ENCODE measurements at regions not wholly inside any gene's neighbourhood (a gene's known extent, or its start where the extent isn't known, plus 50 kb on each side); places are given as distances from the start of the nearest gene placed in this dataset.

DNA sequence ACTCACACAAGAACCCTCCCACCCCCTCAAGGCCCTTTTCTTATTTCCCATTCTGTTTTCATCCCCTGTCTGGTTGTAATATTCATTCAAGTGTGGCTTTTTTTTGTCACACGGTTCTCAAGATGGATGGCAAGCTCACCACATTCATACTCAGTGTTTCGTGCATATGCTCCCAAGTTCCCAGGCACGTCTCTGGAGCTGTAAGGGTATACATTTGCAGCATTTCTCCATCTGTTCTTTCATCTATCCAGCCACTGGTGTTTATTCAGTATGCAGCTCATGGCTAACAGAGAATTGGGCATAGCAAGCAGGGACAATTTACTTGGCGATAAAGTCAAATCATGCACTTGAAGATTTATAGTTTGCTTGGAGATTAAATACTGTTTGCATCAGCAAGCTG lies 212.1 kb downstream of the GRIN2B start:
- no peak for FAIRE-seq
- H3K4me3 ChIP-seq (replicated peaks in 1 of 3; ENCODE audit: insufficient read depth in 1 of 3, low read depth in 2 of 3, low read length in 3 of 3): no peak overlapping the region
- DNase-seq (ENCODE audit: low spot score): no peak
- TF ChIP-seq ZSCAN31 (CRISPR knock-in tag; IDR thresholded peaks at IDR 0.05; ENCODE audit: low read depth) (no peak), ZNF160 (CRISPR knock-in tag; IDR thresholded peaks at IDR 0.05) (no peak), ELF1 (CRISPR knock-in tag; IDR thresholded peaks at IDR 0.05) (no peak), HES4 (CRISPR knock-in tag; IDR thresholded peaks at IDR 0.05; ENCODE audit: borderline replicate concordance) (no peak), ZSCAN20 (CRISPR knock-in tag; IDR thresholded peaks at IDR 0.05; ENCODE audit: borderline replicate concordance) (no peak), ZNF841 (CRISPR knock-in tag; IDR thresholded peaks at IDR 0.05; ENCODE audit: borderline replicate concordance) (no peak), KLF15 (CRISPR knock-in tag; IDR thresholded peaks at IDR 0.05; ENCODE audit: borderline replicate concordance) (no peak), ZNF333 (CRISPR knock-in tag; IDR thresholded peaks at IDR 0.05; ENCODE audit: borderline replicate concordance) (no peak), ZNF30 (CRISPR knock-in tag; IDR thresholded peaks at IDR 0.05) (no peak)
- TF ChIP-seq, protein P1, sequence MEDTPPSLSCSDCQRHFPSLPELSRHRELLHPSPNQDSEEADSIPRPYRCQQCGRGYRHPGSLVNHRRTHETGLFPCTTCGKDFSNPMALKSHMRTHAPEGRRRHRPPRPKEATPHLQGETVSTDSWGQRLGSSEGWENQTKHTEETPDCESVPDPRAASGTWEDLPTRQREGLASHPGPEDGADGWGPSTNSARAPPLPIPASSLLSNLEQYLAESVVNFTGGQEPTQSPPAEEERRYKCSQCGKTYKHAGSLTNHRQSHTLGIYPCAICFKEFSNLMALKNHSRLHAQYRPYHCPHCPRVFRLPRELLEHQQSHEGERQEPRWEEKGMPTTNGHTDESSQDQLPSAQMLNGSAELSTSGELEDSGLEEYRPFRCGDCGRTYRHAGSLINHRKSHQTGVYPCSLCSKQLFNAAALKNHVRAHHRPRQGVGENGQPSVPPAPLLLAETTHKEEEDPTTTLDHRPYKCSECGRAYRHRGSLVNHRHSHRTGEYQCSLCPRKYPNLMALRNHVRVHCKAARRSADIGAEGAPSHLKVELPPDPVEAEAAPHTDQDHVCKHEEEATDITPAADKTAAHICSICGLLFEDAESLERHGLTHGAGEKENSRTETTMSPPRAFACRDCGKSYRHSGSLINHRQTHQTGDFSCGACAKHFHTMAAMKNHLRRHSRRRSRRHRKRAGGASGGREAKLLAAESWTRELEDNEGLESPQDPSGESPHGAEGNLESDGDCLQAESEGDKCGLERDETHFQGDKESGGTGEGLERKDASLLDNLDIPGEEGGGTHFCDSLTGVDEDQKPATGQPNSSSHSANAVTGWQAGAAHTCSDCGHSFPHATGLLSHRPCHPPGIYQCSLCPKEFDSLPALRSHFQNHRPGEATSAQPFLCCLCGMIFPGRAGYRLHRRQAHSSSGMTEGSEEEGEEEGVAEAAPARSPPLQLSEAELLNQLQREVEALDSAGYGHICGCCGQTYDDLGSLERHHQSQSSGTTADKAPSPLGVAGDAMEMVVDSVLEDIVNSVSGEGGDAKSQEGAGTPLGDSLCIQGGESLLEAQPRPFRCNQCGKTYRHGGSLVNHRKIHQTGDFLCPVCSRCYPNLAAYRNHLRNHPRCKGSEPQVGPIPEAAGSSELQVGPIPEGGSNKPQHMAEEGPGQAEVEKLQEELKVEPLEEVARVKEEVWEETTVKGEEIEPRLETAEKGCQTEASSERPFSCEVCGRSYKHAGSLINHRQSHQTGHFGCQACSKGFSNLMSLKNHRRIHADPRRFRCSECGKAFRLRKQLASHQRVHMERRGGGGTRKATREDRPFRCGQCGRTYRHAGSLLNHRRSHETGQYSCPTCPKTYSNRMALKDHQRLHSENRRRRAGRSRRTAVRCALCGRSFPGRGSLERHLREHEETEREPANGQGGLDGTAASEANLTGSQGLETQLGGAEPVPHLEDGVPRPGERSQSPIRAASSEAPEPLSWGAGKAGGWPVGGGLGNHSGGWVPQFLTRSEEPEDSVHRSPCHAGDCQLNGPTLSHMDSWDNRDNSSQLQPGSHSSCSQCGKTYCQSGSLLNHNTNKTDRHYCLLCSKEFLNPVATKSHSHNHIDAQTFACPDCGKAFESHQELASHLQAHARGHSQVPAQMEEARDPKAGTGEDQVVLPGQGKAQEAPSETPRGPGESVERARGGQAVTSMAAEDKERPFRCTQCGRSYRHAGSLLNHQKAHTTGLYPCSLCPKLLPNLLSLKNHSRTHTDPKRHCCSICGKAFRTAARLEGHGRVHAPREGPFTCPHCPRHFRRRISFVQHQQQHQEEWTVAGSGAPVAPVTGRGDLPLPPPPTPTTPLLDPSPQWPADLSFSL (CRISPR knock-in tag; IDR thresholded peaks at IDR 0.05): no peak
- TF ChIP-seq, protein P2, sequence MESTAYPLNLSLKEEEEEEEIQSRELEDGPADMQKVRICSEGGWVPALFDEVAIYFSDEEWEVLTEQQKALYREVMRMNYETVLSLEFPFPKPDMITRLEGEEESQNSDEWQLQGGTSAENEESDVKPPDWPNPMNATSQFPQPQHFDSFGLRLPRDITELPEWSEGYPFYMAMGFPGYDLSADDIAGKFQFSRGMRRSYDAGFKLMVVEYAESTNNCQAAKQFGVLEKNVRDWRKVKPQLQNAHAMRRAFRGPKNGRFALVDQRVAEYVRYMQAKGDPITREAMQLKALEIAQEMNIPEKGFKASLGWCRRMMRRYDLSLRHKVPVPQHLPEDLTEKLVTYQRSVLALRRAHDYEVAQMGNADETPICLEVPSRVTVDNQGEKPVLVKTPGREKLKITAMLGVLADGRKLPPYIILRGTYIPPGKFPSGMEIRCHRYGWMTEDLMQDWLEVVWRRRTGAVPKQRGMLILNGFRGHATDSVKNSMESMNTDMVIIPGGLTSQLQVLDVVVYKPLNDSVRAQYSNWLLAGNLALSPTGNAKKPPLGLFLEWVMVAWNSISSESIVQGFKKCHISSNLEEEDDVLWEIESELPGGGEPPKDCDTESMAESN (CRISPR knock-in tag; conservative IDR thresholded peaks at IDR 0.05): no peak
- 24% methylated on average over 4 of the region's 4 CpGs for WGBS (ENCODE audit: low lambda C conversion rate)
- no peaks in the 10 kb centered on the region for H3K4me1 ChIP-seq (ENCODE audit: insufficient read depth, low read length)
- in situ Hi-C loops (cut with HindIII; ENCODE audit: extremely low pct_ligation_motif_present, low pct_unique_long_range_greater_than_20kb): no loop called here
- no peak overlapping the region for H2AFZ ChIP-seq (ENCODE audit: low read length)
- no peaks in the 10 kb centered on the region for H3K79me2 ChIP-seq (ENCODE audit: insufficient read depth, low read length)
- H3K27ac ChIP-seq (ENCODE audit: extremely low read length, insufficient read depth, low read length): no peak overlapping the region
- no TSS peak for BruUV-seq (replicated peaks)
- no peaks in the 10 kb centered on the region for H3K9me3 ChIP-seq (ENCODE audit: low read length)
- no peak overlapping the region for H3K9ac ChIP-seq (ENCODE audit: insufficient read depth, low read depth, low read length)
- CTCF ChIA-PET (ENCODE audit: low intra/inter-chr PET ratio, low total read pairs): no interaction called here
- ATAC-seq: no peak
- H4K20me1 ChIP-seq (ENCODE audit: insufficient read depth, low read length): no peaks in the 10 kb centered on the region
- intact Hi-C loops (cut with micrococcal nuclease; ENCODE audit: unreplicated experiment): no loop called here
- no peaks in the 10 kb centered on the region for H3K27me3 ChIP-seq (ENCODE audit: control insufficient read depth in 1 of 2, insufficient read depth in 2 of 2, low read length in 2 of 2)
- no peaks in the 10 kb centered on the region for H3K36me3 ChIP-seq (replicated peaks in 1 of 2; ENCODE audit: control insufficient read depth in 1 of 2, insufficient read depth in 2 of 2, low read length in 2 of 2)
- POLR2A ChIA-PET: no interaction called here
- no peak overlapping the region for H3K4me2 ChIP-seq (ENCODE audit: low read depth, low read length)

All from HepG2 (cell line).